ENCODE measurements at regions not wholly inside any gene's neighbourhood (a gene's known extent, or its start where the extent isn't known, plus 50 kb on each side); places are given as distances from the start of the nearest gene placed in this dataset.

DNA sequence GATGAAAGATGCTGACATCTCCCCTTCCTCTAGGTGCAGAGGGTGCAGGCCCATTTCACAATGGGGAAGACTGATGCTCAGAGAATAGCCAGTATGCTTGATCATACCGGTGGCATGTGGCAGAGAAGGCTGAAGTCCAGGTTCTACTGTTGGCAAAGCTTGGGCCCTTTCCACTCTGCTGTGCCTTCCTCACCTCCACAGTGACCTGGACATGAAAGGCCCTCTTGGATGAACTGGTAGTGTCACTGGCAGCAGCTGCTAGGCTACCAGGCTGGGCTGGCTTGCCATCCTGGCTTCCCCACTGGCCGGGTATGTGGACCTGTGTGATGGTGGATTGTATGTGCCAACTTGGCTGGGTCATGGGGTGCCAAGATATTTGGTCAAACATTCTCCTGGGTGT is 92.0 kb downstream of the GADD45G start:
- no peak for TF ChIP-seq ZNF274 (IDR thresholded peaks at IDR 0.05; ENCODE audit: low read depth, low read length)

GRCh38 chr9:89697553-89697952 is 92.7 kb downstream of the GADD45G start:
- TF ChIP-seq ZNF274 (IDR thresholded peaks at IDR 0.05; ENCODE audit: low read depth, low read length), result no peak
- no peak overlapping the region for H3K4me3 ChIP-seq (ENCODE audit: low read length)

More for the DNA sequence above, 92.0 kb downstream of the GADD45G start:
- H3K4me3 ChIP-seq (ENCODE audit: low read length), result no peak overlapping the region

GRCh38 chr9:89698411-89699005 is 93.7 kb downstream of the GADD45G start:
- TF ChIP-seq ZNF274 (IDR thresholded peaks at IDR 0.05; ENCODE audit: low read depth, low read length), result no peak
- H3K4me3 ChIP-seq (ENCODE audit: low read length), result no peak overlapping the region

GRCh38 chr9:89699646-89700045 is 94.8 kb downstream of the GADD45G start:
- TF ChIP-seq ZNF274 (IDR thresholded peaks at IDR 0.05; ENCODE audit: low read depth, low read length), result no peak
- no peak overlapping the region for H3K4me3 ChIP-seq (ENCODE audit: low read length)

DNA sequence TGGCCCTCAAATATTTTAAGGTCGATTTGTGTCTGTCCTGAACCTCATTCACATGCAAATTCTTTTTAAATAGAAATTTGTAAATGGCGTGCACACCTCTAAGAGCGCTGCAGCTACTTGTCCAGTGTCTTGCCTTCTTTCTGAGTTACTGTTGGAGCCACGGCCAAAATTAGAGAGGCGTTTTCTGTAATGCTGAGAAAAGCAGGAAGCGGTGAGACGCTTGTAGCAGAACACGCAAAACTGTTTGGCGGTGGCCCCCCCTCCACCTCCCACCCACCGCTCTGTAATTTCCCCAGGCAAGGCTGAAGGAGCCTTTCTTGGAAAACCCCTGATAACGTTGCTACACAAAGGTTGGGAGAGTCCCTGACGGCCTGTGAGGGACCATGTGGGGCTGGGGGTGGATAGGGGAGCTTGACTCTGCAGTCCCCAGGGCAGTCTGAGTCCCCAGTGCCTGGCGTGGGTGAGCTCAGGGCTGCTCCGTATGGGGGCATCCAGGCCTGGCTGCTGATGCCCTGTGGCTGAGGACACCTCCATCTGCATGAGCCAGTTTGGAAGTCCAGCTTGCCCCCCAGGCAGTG is 96.5 kb downstream of the GADD45G start:
- no peak for TF ChIP-seq ZNF274 (IDR thresholded peaks at IDR 0.05; ENCODE audit: low read depth, low read length)
- H3K4me3 ChIP-seq (ENCODE audit: low read length), result peak overlapping the region; percentile 41; the same call in 1 of the 2 replicates

- no peak for TF ChIP-seq ZNF274 (IDR thresholded peaks at IDR 0.05; ENCODE audit: low read depth, low read length)
Observed at GRCh38 chr9:89702401-89702800, 97.6 kb downstream of the GADD45G start.

GRCh38 chr9:89705651-89706050 is 100.8 kb downstream of the GADD45G start:
- no peak for TF ChIP-seq ZNF274 (IDR thresholded peaks at IDR 0.05; ENCODE audit: low read depth, low read length)
- no peak overlapping the region for H3K4me3 ChIP-seq (ENCODE audit: low read length)

More at GRCh38 chr9:89702401-89702800, 97.6 kb downstream of the GADD45G start:
- peak overlapping the region; percentile 41; the same call in 1 of the 2 replicates for H3K4me3 ChIP-seq (ENCODE audit: low read length)

DNA sequence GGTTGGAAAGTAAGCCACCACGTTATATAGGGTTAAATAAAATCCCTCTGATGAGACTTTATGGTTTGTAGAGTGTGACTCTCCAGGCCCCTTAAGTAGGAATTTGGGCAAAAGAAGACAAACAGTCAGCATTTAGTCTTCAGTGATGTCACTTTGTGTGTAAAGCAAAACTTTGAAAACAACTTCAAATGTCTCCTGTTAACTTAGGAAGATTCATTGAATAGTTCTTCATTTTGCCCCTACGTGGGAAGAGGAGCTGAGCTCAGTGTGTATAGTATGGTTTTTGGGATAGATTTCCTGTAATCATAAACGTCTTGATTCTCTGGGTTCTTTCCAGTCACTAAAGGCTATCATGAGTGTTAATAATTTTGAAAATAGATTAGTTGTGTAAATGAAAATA is 101.3 kb downstream of the GADD45G start:
- H3K4me3 ChIP-seq (ENCODE audit: low read length), result no peak overlapping the region
- no peak for TF ChIP-seq ZNF274 (IDR thresholded peaks at IDR 0.05; ENCODE audit: low read depth, low read length)

DNA sequence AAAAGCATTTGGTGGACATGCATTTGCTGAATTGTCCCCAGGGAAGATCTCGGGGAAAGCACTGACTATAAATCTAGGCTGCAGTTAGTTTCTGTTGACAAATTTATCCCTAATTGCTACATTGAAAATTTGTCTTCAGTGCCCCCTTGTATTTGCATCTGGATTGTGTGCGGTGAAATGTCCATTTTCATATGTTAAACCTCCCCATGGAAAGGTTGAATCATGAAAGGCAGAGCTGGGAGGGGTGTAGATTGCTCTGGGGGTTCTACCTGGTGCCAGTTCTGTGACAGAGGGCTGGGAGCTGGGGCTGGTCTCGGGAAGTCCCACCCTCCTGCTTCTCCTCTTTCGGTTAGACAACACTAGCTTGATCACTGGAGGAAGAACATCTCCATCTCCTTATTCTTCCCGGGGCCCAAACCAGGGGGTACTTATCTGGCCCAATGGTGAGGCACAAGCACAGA is 101.9 kb downstream of the GADD45G start:
- TF ChIP-seq ZNF274 (IDR thresholded peaks at IDR 0.05; ENCODE audit: low read depth, low read length), result no peak
- H3K4me3 ChIP-seq (ENCODE audit: low read length), result no peak overlapping the region

DNA sequence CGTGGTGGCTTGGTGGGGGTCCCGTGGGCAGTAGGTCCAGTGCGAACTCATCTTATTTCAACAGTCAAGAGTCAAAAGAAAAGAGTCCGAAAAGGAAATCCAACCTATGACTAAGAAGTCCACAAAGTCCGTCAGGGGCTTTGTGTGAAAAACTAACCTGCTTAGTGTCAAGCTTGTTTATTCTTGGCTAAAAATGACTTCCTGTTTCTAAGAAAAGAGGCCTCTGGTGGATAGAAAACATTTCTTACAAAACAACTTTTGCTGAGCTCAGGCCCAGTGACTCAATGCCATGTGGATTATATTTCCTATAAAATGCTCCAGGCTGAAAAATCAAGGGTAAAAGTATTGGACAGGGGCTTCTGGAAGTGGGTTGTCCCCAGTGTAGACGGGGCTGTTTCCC is 105.9 kb downstream of the GADD45G start:
- H3K4me3 ChIP-seq (ENCODE audit: low read length), result no peak overlapping the region
- no peak for TF ChIP-seq ZNF274 (IDR thresholded peaks at IDR 0.05; ENCODE audit: low read depth, low read length)

- TF ChIP-seq ZNF274 (IDR thresholded peaks at IDR 0.05; ENCODE audit: low read depth, low read length), result no peak
- H3K4me3 ChIP-seq (ENCODE audit: low read length), result no peak overlapping the region
Observed at GRCh38 chr9:89711866-89712265, 107.1 kb downstream of the GADD45G start.

GRCh38 chr9:89712283-89712682 is 107.5 kb downstream of the GADD45G start:
- no peak for TF ChIP-seq ZNF274 (IDR thresholded peaks at IDR 0.05; ENCODE audit: low read depth, low read length)
- H3K4me3 ChIP-seq (ENCODE audit: low read length), result no peak overlapping the region

DNA sequence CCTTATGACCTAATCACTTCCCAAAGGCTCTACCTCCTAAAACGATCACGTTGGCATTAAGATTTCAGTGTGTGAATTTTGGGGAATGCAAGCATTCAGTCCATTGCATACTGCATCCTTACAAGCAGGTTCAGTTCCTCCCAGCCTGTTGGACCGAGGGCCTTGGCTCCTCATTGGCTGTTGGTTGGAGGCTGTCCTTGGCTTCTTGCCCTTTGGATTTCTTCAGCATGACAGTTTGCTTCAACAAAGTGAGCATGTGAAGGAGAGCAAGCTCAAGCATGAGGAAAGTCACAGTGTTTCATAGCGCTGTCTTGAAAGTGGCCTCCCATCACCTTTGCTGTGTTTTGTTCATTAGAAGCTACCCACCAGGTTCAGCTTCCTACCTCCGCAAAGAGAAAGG is 109.5 kb downstream of the GADD45G start:
- no peak for TF ChIP-seq ZNF274 (IDR thresholded peaks at IDR 0.05; ENCODE audit: low read depth, low read length)
- H3K4me3 ChIP-seq (ENCODE audit: low read length), result no peak overlapping the region

DNA sequence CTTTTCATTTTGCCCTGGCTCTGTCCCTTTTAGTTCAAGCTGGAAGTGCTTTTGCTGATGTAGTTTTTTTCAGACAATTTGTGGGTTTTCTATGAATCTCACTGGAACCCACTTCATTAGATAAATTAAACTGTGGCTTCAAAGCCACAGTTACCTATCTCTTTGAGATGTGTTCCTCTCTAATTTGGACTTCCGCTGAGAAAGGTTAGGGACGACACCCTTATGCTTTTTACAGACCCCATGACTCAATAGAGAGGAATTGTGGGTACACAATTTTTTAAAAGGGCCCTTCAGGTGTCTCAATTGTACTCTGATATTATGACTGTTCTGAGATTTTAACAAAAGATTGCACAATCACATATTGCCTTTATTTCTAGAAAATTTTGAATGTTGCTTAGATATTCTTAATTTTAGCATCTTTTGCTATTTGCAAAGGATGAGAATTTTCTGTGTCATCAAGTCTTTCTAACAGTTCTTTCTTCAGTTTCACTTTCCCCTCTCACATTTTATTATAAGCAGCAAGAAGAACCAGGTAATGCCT is 110.6 kb downstream of the GADD45G start:
- no peak overlapping the region for H3K4me3 ChIP-seq (ENCODE audit: low read length)
- TF ChIP-seq ZNF274 (IDR thresholded peaks at IDR 0.05; ENCODE audit: low read depth, low read length), result no peak

DNA sequence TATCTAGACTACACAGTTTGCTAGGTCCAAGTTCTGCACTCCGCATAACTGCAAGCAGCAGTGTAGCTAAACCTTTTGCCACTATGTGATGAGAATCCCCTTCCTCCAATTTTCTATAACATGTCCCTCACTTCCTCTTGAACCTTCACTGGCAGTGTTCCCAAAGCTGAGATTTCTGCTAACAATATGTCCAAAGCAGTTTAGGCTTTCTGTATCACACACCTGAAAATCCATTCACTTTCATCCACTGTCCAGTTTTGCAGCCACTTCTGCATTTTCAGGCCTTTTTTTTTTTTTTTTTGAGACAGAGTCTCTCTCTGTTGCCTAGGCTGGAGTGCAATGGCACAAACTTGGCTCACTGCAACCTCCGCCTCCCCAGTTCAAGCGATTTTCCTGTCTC is 111.1 kb downstream of the GADD45G start:
- no peak for TF ChIP-seq ZNF274 (IDR thresholded peaks at IDR 0.05; ENCODE audit: low read depth, low read length)
- no peak overlapping the region for H3K4me3 ChIP-seq (ENCODE audit: low read length)

All from GM08714 (cell line).